ENCODE measurements at regions not wholly inside any gene's neighbourhood (a gene's known extent, or its start where the extent isn't known, plus 50 kb on each side); places are given as distances from the start of the nearest gene placed in this dataset.
"Not testable (repeated sequence)": the region's sequence is repeated elsewhere in the genome, so short reads cannot be mapped to it uniquely, and the experiment has no call there.

DNA sequence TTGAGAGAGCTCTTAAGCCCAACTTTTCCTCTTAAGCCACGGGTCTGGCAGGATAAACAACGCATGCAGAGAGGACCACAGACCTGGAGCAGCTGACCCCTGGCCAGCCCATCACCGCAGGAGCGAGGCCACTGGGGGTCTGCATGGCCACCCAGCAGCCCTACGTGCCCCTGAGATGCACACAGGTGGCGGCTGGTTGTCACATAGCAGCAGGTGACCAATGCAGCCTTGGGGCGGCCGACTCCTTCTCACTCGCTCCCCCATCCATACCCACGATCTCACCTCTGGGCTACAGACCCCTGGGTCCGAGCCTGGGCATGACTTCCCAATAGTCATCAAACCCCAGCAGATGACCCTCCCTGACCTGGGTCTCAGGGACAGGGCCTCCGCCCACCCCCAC, 415.9 kb upstream of the ZNF722 start:
- not testable (repeated sequence) for TF ChIP-seq POLR2AphosphoS5 (IDR thresholded peaks at IDR 0.05); CTCF (IDR thresholded peaks at IDR 0.05 in 8 of 11, conservative IDR thresholded peaks at IDR 0.05 in 3 of 11)
